A549 (cell line): ENCODE measurements at regions not wholly inside any gene's neighbourhood (a gene's known extent, or its start where the extent isn't known, plus 50 kb on each side); places are given as distances from the start of the nearest gene placed in this dataset.
"Not testable (repeated sequence)": the region's sequence is repeated elsewhere in the genome, so short reads cannot be mapped to it uniquely, and the experiment has no call there.

Source experiments
- ATAC-seq, 2 experiments: fragments of 200-7000 bp in 1 of 2; fragments of >200 bp in 1 of 2; cut with Nextera tagmentation in 1 of 2; cut with Tn5 transposase in 1 of 2; 3 replicates each; pipeline versions ENCODE4 v1.8.0 to v1.9.1; 2018 to 2020; ENCODE audit warnings: mild to moderate bottlenecking in 1 of 2, moderate library complexity in 1 of 2
- CTCF ChIA-PET: fragments of 300-600 bp; sonication (Branson Sonifier 250); formaldehyde crosslinking; extraction: SDS; loops from one replicate; lab custom pipeline; 2021; ENCODE audit warnings: antibody characterized with exemption, inconsistent platforms; lab: Yijun Ruan, JAX
- POLR2A ChIA-PET: fragments of 350-600 bp; formaldehyde crosslinking; extraction: SDS; loops from one replicate; lab custom pipeline; 2021; ENCODE audit warnings: antibody characterized with exemption, inconsistent platforms; lab: Yijun Ruan, JAX
- DNase-seq, 2 experiments: peaks; one replicate each; pipeline versions ENCODE4 v3.0.0 to v3.0.0-alpha.2; 2011 to 2016; ENCODE audit warnings: low read depth in 1 of 2, low spot score in 1 of 2
- FAIRE-seq: peaks from 2 replicates; lab custom pipeline; 2011; peaks lifted over from hg19 to GRCh38; lab: Jason Lieb, UNC
- H3K27ac ChIP-seq, 2 experiments: fragments of >200 bp; sonication (Bioruptor Twin); formaldehyde crosslinking; 3 replicates each; pipeline ENCODE4 v1.5.1; 2016 to 2017
- H3K4me1 ChIP-seq: fragments of >200 bp; sonication (Bioruptor Twin); formaldehyde crosslinking; 3 replicates; pipeline ENCODE4 v1.6.1; 2016
- H3K4me2 ChIP-seq: fragments of >200 bp; sonication (Bioruptor Twin); formaldehyde crosslinking; 3 replicates; pipeline ENCODE4 v1.6.1; 2016
- H3K4me3 ChIP-seq: fragments of >200 bp; sonication (Bioruptor Twin); formaldehyde crosslinking; 3 replicates; pipeline ENCODE4 v1.5.1; 2016
- H3K9me3 ChIP-seq: fragments of >200 bp; sonication (Bioruptor Twin); formaldehyde crosslinking; 3 replicates; pipeline ENCODE4 v1.6.1; 2016
- ATOH8 ChIP-seq: fragments of 250-450 bp; sonication (Bioruptor Pico); IDR thresholded peaks from 2 replicates; pipeline ENCODE4 v1.5.0; 2020; ENCODE audit warnings: low read depth, mild to moderate bottlenecking, moderate library complexity
- CBX2 ChIP-seq: fragments of 200-600 bp; sonication (generic); IDR thresholded peaks from 2 replicates; pipeline ENCODE4 v1.6.1; 2016; ENCODE audit warnings: low read depth, mild to moderate bottlenecking, borderline replicate concordance
- CBX8 ChIP-seq: fragments of 200-600 bp; sonication (generic); IDR thresholded peaks from 2 replicates; pipeline ENCODE4 v1.6.1; 2016
- EHF ChIP-seq: fragments of 250-450 bp; sonication (Bioruptor Pico); IDR thresholded peaks from 2 replicates; pipeline ENCODE4 v1.5.0; 2020; ENCODE audit warnings: mild to moderate bottlenecking
- EP300 ChIP-seq, 2 experiments: fragments of >200 bp; sonication (Bioruptor Twin); formaldehyde crosslinking; IDR thresholded peaks; 2 replicates in 1 of 2; 3 replicates in 1 of 2; pipeline ENCODE4 v1.6.1; 2016 to 2017
- ESRRA ChIP-seq: fragments of 150-350 bp; IDR thresholded peaks from 2 replicates; pipeline ENCODE4 v1.6.1; 2014; ENCODE audit warnings: mild to moderate bottlenecking, low read length, borderline replicate concordance
- HMGXB4 ChIP-seq: fragments of 250-450 bp; sonication (Bioruptor Pico); IDR thresholded peaks from 2 replicates; pipeline ENCODE4 v1.5.0; 2021; ENCODE audit warnings: mild to moderate bottlenecking, moderate library complexity, borderline replicate concordance
- HOXB5 ChIP-seq: fragments of 250-450 bp; sonication (Bioruptor Pico); IDR thresholded peaks from 2 replicates; pipeline ENCODE4 v1.5.0; 2020; ENCODE audit warnings: mild to moderate bottlenecking, moderate library complexity
- JUN ChIP-seq, 2 experiments: fragments of >200 bp; sonication (Bioruptor Twin); formaldehyde crosslinking; IDR thresholded peaks; 2 replicates in 1 of 2; 3 replicates in 1 of 2; pipeline ENCODE4 v1.6.1; 2016 to 2017
- JUNB ChIP-seq: fragments of >200 bp; sonication (Bioruptor Twin); formaldehyde crosslinking; IDR thresholded peaks from 2 replicates; pipeline ENCODE4 v1.6.1; 2016
- MAX ChIP-seq: IDR thresholded peaks from 2 replicates; pipeline ENCODE4 v1.6.1; 2012
- MAZ ChIP-seq: fragments of 150-350 bp; IDR thresholded peaks from 2 replicates; pipeline ENCODE4 v1.6.1; 2014; ENCODE audit warnings: antibody characterized with exemption, low read depth, low read length, borderline replicate concordance
- NFE2L2 ChIP-seq: fragments of 150-350 bp; conservative IDR thresholded peaks from 2 replicates; pipeline ENCODE4 v1.6.1; 2014; ENCODE audit warnings: low read length
- NR3C1 ChIP-seq: fragments of >200 bp; sonication (Bioruptor Twin); formaldehyde crosslinking; IDR thresholded peaks from 3 replicates; pipeline ENCODE4 v1.6.1; 2017
- POLR2A ChIP-seq: IDR thresholded peaks from 2 replicates; pipeline ENCODE4 v1.6.1; 2012; ENCODE audit warnings: mild to moderate bottlenecking, low read length
- RARB ChIP-seq: fragments of 250-450 bp; sonication (Bioruptor Pico); IDR thresholded peaks from 2 replicates; pipeline ENCODE4 v1.8.0; 2021; ENCODE audit warnings: mild to moderate bottlenecking, moderate library complexity
- TFCP2L1 ChIP-seq: fragments of 250-450 bp; sonication (Bioruptor Pico); IDR thresholded peaks from 2 replicates; pipeline ENCODE4 v1.5.0; 2021; ENCODE audit warnings: mild to moderate bottlenecking
- TP53 ChIP-seq: fragments of 250-450 bp; sonication (Bioruptor Pico); IDR thresholded peaks from 2 replicates; pipeline ENCODE4 v1.5.0; 2021; ENCODE audit warnings: mild to moderate bottlenecking, moderate library complexity
- ZFP36 ChIP-seq: fragments of 450-650 bp; IDR thresholded peaks from 2 replicates; pipeline ENCODE4 v1.6.1; 2014; ENCODE audit warnings: borderline replicate concordance; ENCODE audit not compliant: partially characterized antibody
- ZNF302 ChIP-seq: fragments of 250-450 bp; sonication (Bioruptor Pico); IDR thresholded peaks from 2 replicates; pipeline ENCODE4 v1.9.0; 2021; ENCODE audit warnings: inconsistent platforms, mild to moderate bottlenecking, moderate library complexity
- WGBS: methylation state at CpG from one replicate; pipeline ENCODE4 v1.1.6; 2017; ENCODE audit errors: missing lambda C conversion rate; 5-methylcytosine and 5-hydroxymethylcytosine counted together

- WGBS = 48% methylated on average over 6 of the region's 39 CpGs
- Histone ChIP-seq H3K4me2 (no peak overlapping the region), H3K9me3 (no peaks in the 10 kb centered on the region), H3K27ac (no peak overlapping the region), H3K4me1 (no peaks in the 10 kb centered on the region), H3K4me3 (no peak overlapping the region)
- ATAC-seq (no peak), FAIRE-seq (no peak), DNase-seq (no peak)
- TF ChIP-seq CBX2 = no peak
- no peak for TF ChIP-seq NFE2L2
- no peak for TF ChIP-seq EP300 (IDR thresholded peaks at IDR 0.05)
- no peak for TF ChIP-seq TFCP2L1 (CRISPR knock-in tag)
- no peak for TF ChIP-seq NR3C1
- TF ChIP-seq RARB (CRISPR knock-in tag) = no peak
- TF ChIP-seq JUNB = no peak
- TF ChIP-seq MAX = no peak
- TF ChIP-seq MAZ = no peak
- no peak for TF ChIP-seq HOXB5 (CRISPR knock-in tag)
- TF ChIP-seq ZNF302 (CRISPR knock-in tag) = no peak
- no peak for TF ChIP-seq ATOH8
- TF ChIP-seq EHF (CRISPR knock-in tag) = no peak
- ChIA-PET POLR2A (no interaction called here), CTCF (no interaction called here)
Measured at GRCh38 chr18:33820517-33821371, 242.7 kb downstream of the ASXL3 start.

- H3K27ac ChIP-seq, DNase-seq, H3K4me1 ChIP-seq, H3K9me3 ChIP-seq, ATAC-seq, H3K4me3 ChIP-seq, H3K4me2 ChIP-seq, POLR2A ChIA-PET, FAIRE-seq, CTCF ChIA-PET: not testable (repeated sequence)
- 8% methylated on average over 2 of the region's 32 CpGs for WGBS
Measured at GRCh38 chr18:33819692-33820343, 241.8 kb downstream of the ASXL3 start.

- WGBS = 0% methylated on average over 1 of the region's 1 CpG
- Histone ChIP-seq H3K4me2 (no peak overlapping the region), H3K4me3 (no peak overlapping the region), H3K4me1 (no peaks in the 10 kb centered on the region), H3K27ac (no peak overlapping the region), H3K9me3 (no peaks in the 10 kb centered on the region)
- ChIA-PET POLR2A (no interaction called here), CTCF (interaction anchor here (0.6 kb wide), 1 partner anchor 1981 kb away, joined by 3 read pairs; no protein-coding TSS in a partner anchor)
- ATAC-seq (no peak), FAIRE-seq (no peak), DNase-seq (no peak)
- TF ChIP-seq ATOH8 (no peak), POLR2A (no peak), RARB (CRISPR knock-in tag) (no peak)
Measured at GRCh38 chr18:33818145-33818544, 240.1 kb downstream of the ASXL3 start.

GRCh38 chr18:33817096-33817495, 239.1 kb downstream of the ASXL3 start:
- DNase-seq (no peak), ATAC-seq (no peak)
- CTCF ChIA-PET = no interaction called here

More at GRCh38 chr18:33817096-33817495, 239.1 kb downstream of the ASXL3 start:
- POLR2A ChIA-PET = no interaction called here
- Histone ChIP-seq H3K27ac (no peak overlapping the region), H3K4me1 (no peaks in the 10 kb centered on the region), H3K4me3 (no peak overlapping the region), H3K9me3 (no peaks in the 10 kb centered on the region), H3K4me2 (no peak overlapping the region)
- TF ChIP-seq CBX8 (no peak), NR3C1 (no peak), JUN (IDR thresholded peaks at IDR 0.05) (no peak), CBX2 (no peak), ZFP36 (no peak), HOXB5 (CRISPR knock-in tag) (no peak), HMGXB4 (CRISPR knock-in tag) (no peak), TP53 (CRISPR knock-in tag) (no peak), EP300 (IDR thresholded peaks at IDR 0.05) (no peak), POLR2A (no peak), MAX (no peak), ESRRA (no peak)
- no peak for FAIRE-seq
- 0% methylated on average over 1 of the region's 1 CpG for WGBS
